ENCODE measurements at regions not wholly inside any gene's neighbourhood (a gene's known extent, or its start where the extent isn't known, plus 50 kb on each side); places are given as distances from the start of the nearest gene placed in this dataset.

DNA sequence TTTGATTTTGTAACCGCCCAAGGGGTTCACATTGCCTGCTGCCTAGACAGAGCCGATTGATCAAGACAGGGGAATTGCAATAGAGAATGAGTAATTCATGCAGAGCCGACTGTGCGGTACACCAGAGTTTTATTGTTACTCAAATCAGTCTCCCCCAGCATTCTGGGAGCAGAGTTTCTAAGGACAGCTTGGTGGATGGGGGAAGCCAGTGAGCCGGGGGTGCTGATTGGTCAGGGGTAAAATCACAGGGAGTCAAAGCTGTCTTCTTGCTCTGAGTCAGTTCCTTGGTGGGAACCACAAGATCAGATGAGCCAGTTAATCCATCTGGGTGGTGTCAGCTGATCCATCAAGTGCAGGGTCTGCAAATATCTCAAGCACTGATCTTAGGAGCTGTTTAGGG is 60.0 kb upstream of the EZR start:
- TF ChIP-seq, protein P1, sequence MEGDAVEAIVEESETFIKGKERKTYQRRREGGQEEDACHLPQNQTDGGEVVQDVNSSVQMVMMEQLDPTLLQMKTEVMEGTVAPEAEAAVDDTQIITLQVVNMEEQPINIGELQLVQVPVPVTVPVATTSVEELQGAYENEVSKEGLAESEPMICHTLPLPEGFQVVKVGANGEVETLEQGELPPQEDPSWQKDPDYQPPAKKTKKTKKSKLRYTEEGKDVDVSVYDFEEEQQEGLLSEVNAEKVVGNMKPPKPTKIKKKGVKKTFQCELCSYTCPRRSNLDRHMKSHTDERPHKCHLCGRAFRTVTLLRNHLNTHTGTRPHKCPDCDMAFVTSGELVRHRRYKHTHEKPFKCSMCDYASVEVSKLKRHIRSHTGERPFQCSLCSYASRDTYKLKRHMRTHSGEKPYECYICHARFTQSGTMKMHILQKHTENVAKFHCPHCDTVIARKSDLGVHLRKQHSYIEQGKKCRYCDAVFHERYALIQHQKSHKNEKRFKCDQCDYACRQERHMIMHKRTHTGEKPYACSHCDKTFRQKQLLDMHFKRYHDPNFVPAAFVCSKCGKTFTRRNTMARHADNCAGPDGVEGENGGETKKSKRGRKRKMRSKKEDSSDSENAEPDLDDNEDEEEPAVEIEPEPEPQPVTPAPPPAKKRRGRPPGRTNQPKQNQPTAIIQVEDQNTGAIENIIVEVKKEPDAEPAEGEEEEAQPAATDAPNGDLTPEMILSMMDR (IDR thresholded peaks at IDR 0.05; ENCODE audit: low read depth, low read length, missing control alignments): no peak
- DNase-seq (ENCODE audit: low read depth): peak; percentile 27
- H3K4me3 ChIP-seq (ENCODE audit: low read depth, low read length): no peak overlapping the region

DNA sequence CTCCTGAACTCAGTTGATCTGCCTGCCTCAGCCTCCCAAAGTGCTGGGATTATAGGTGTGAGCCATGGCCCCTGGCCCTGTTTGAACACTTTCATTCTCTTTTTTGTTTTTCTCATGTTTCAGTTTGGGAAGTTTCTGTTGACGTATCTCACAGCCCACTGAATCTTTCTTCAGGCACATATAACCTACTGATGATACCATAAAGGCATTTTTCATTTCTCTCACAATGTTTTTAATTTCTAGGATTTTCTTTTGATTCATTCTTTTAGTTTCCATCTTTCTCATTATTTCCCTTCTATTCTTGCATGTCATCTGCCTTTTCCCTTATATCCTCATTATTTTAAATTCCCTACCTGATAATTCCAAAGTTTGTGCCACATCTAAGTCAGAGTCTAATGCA is 58.5 kb upstream of the EZR start:
- DNase-seq (ENCODE audit: low read depth): no peak
- TF ChIP-seq, protein P1 (IDR thresholded peaks at IDR 0.05; ENCODE audit: low read depth, low read length, missing control alignments): no peak
- H3K4me3 ChIP-seq (ENCODE audit: low read depth, low read length): no peak overlapping the region

DNA sequence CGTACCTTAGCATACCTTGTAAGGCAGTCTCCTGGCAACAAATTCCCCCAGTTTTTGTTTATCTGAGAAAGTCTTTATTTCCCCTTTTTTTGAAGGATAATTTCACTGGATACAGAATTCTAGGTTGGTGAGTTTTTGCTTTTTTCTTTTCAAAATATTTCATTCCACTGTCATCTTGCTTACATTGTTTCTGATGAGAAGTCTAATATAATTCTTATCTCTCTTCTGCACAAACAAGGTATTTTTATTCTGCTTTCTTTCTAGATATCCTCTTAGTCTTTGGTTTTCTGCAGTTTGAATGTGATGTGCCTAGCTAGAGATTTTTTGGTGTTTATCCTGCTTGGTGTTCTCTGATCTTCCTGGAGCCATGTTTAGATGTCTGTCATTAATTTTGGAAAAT is 57.7 kb upstream of the EZR start:
- TF ChIP-seq, protein P1 (IDR thresholded peaks at IDR 0.05; ENCODE audit: low read depth, low read length, missing control alignments): no peak
- no peak overlapping the region for H3K4me3 ChIP-seq (ENCODE audit: low read depth, low read length)
- no peak for DNase-seq (ENCODE audit: low read depth)

DNA sequence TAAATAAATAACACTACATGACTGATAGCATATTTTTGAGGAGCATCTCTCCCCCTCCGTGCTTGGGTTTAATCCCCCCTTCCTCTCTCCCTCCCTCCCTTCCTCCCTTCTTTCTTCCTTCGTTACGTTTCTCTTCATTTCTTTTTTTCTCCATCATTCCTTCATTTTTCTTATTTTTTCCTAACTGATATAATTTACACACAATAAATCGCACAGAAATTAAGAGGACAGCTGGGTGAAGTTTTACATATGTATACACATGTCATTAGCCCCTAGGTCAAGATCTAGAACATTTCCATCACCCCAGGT is 51.4 kb upstream of the EZR start:
- TF ChIP-seq, protein P1 (IDR thresholded peaks at IDR 0.05; ENCODE audit: low read depth, low read length, missing control alignments): no peak
- H3K4me3 ChIP-seq (ENCODE audit: low read depth, low read length): no peak overlapping the region; the same call in 1 of the 2 replicates
- no peak for DNase-seq (ENCODE audit: low read depth)

GRCh38 chr6:158869826-158870648 is 50.9 kb upstream of the EZR start:
- TF ChIP-seq, protein P1 (IDR thresholded peaks at IDR 0.05; ENCODE audit: low read depth, low read length, missing control alignments): peak; percentile 43
- peak overlapping the region; percentile 57 for H3K4me3 ChIP-seq (ENCODE audit: low read depth, low read length)
- DNase-seq (ENCODE audit: low read depth): peak; percentile 99

GRCh38 chr6:158868890-158869825 is 50.0 kb upstream of the EZR start:
- TF ChIP-seq, protein P1 (IDR thresholded peaks at IDR 0.05; ENCODE audit: low read depth, low read length, missing control alignments): no peak
- peak overlapping the region; percentile 45 for H3K4me3 ChIP-seq (ENCODE audit: low read depth, low read length)
- peak; percentile 70 for DNase-seq (ENCODE audit: low read depth)
